ENCODE measurements at regions not wholly inside any gene's neighbourhood (a gene's known extent, or its start where the extent isn't known, plus 50 kb on each side); places are given as distances from the start of the nearest gene placed in this dataset.

- Histone ChIP-seq H3K9ac (ENCODE audit: low read length) (no peak overlapping the region), H3K36me3 (ENCODE audit: control insufficient read depth, insufficient read depth, low read length) (no peaks in the 10 kb centered on the region), H3K4me3 (ENCODE audit: low read length) (no peak overlapping the region), H3K4me1 (ENCODE audit: control insufficient read depth, insufficient read depth, low read length) (no peaks in the 10 kb centered on the region), H3K27ac (ENCODE audit: low read depth, low read length) (no peak overlapping the region), H3K27me3 (ENCODE audit: control insufficient read depth, insufficient read depth, low read length) (no peaks in the 10 kb centered on the region)
Measured at GRCh38 chr1:106677721-106678120, 378.8 kb upstream of the PRMT6 start.

GRCh38 chr1:106678279-106679050, 378.0 kb upstream of the PRMT6 start:
- H3K36me3 ChIP-seq (ENCODE audit: control insufficient read depth, insufficient read depth, low read length) = no peaks in the 10 kb centered on the region
- H3K4me3 ChIP-seq (ENCODE audit: low read length) = no peak overlapping the region
- no peak overlapping the region for H3K27ac ChIP-seq (ENCODE audit: low read depth, low read length)
- H3K9ac ChIP-seq (ENCODE audit: low read length) = no peak overlapping the region
- no peaks in the 10 kb centered on the region for H3K4me1 ChIP-seq (ENCODE audit: control insufficient read depth, insufficient read depth, low read length)
- no peaks in the 10 kb centered on the region for H3K27me3 ChIP-seq (ENCODE audit: control insufficient read depth, insufficient read depth, low read length)

GRCh38 chr1:106680216-106680615, 376.3 kb upstream of the PRMT6 start:
- Histone ChIP-seq H3K36me3 (ENCODE audit: control insufficient read depth, insufficient read depth, low read length) (no peaks in the 10 kb centered on the region), H3K27me3 (ENCODE audit: control insufficient read depth, insufficient read depth, low read length) (no peaks in the 10 kb centered on the region), H3K4me3 (ENCODE audit: low read length) (no peak overlapping the region), H3K4me1 (ENCODE audit: control insufficient read depth, insufficient read depth, low read length) (no peaks in the 10 kb centered on the region), H3K9ac (ENCODE audit: low read length) (no peak overlapping the region), H3K27ac (ENCODE audit: low read depth, low read length) (no peak overlapping the region)

- Histone ChIP-seq H3K27me3 (ENCODE audit: control insufficient read depth, insufficient read depth, low read length) (no peaks in the 10 kb centered on the region), H3K9ac (ENCODE audit: low read length) (no peak overlapping the region), H3K27ac (ENCODE audit: low read depth, low read length) (no peak overlapping the region), H3K4me3 (ENCODE audit: low read length) (no peak overlapping the region), H3K4me1 (ENCODE audit: control insufficient read depth, insufficient read depth, low read length) (no peaks in the 10 kb centered on the region), H3K36me3 (ENCODE audit: control insufficient read depth, insufficient read depth, low read length) (no peaks in the 10 kb centered on the region)
Measured at GRCh38 chr1:106680776-106681344, 375.6 kb upstream of the PRMT6 start.

GRCh38 chr1:106681939-106682522, 374.4 kb upstream of the PRMT6 start:
- no peak overlapping the region for H3K9ac ChIP-seq (ENCODE audit: low read length)
- no peaks in the 10 kb centered on the region for H3K36me3 ChIP-seq (ENCODE audit: control insufficient read depth, insufficient read depth, low read length)
- no peak overlapping the region for H3K4me3 ChIP-seq (ENCODE audit: low read length)
- H3K27ac ChIP-seq (ENCODE audit: low read depth, low read length) = no peak overlapping the region
- no peaks in the 10 kb centered on the region for H3K4me1 ChIP-seq (ENCODE audit: control insufficient read depth, insufficient read depth, low read length)
- H3K27me3 ChIP-seq (ENCODE audit: control insufficient read depth, insufficient read depth, low read length) = no peaks in the 10 kb centered on the region

- H3K27me3 ChIP-seq (ENCODE audit: control insufficient read depth, insufficient read depth, low read length) = no peaks in the 10 kb centered on the region
- no peak overlapping the region for H3K27ac ChIP-seq (ENCODE audit: low read depth, low read length)
- no peaks in the 10 kb centered on the region for H3K4me1 ChIP-seq (ENCODE audit: control insufficient read depth, insufficient read depth, low read length)
- no peak overlapping the region for H3K4me3 ChIP-seq (ENCODE audit: low read length)
- H3K9ac ChIP-seq (ENCODE audit: low read length) = no peak overlapping the region
- H3K36me3 ChIP-seq (ENCODE audit: control insufficient read depth, insufficient read depth, low read length) = no peaks in the 10 kb centered on the region
Measured at GRCh38 chr1:106688446-106688845, 368.0 kb upstream of the PRMT6 start.

GRCh38 chr1:106698660-106699059, 357.8 kb upstream of the PRMT6 start:
- Histone ChIP-seq H3K27ac (ENCODE audit: low read depth, low read length) (no peak overlapping the region), H3K4me3 (ENCODE audit: low read length) (no peak overlapping the region), H3K27me3 (ENCODE audit: control insufficient read depth, insufficient read depth, low read length) (no peaks in the 10 kb centered on the region), H3K36me3 (ENCODE audit: control insufficient read depth, insufficient read depth, low read length) (no peaks in the 10 kb centered on the region), H3K9ac (ENCODE audit: low read length) (no peak overlapping the region), H3K4me1 (ENCODE audit: control insufficient read depth, insufficient read depth, low read length) (no peaks in the 10 kb centered on the region)

- no peaks in the 10 kb centered on the region for H3K4me1 ChIP-seq (ENCODE audit: control insufficient read depth, insufficient read depth, low read length)
- H3K9ac ChIP-seq (ENCODE audit: low read length) = no peak overlapping the region
- H3K27me3 ChIP-seq (ENCODE audit: control insufficient read depth, insufficient read depth, low read length) = no peaks in the 10 kb centered on the region
- H3K4me3 ChIP-seq (ENCODE audit: low read length) = no peak overlapping the region
- no peak overlapping the region for H3K27ac ChIP-seq (ENCODE audit: low read depth, low read length)
- H3K36me3 ChIP-seq (ENCODE audit: control insufficient read depth, insufficient read depth, low read length) = no peaks in the 10 kb centered on the region
Measured at GRCh38 chr1:106699433-106699832, 357.0 kb upstream of the PRMT6 start.

- Histone ChIP-seq H3K27ac (ENCODE audit: low read depth, low read length) (no peak overlapping the region), H3K9ac (ENCODE audit: low read length) (no peak overlapping the region), H3K4me3 (ENCODE audit: low read length) (no peak overlapping the region), H3K36me3 (ENCODE audit: control insufficient read depth, insufficient read depth, low read length) (no peaks in the 10 kb centered on the region), H3K27me3 (ENCODE audit: control insufficient read depth, insufficient read depth, low read length) (no peaks in the 10 kb centered on the region), H3K4me1 (ENCODE audit: control insufficient read depth, insufficient read depth, low read length) (no peaks in the 10 kb centered on the region)
Measured at GRCh38 chr1:106700211-106700610, 356.3 kb upstream of the PRMT6 start.

- Histone ChIP-seq H3K36me3 (ENCODE audit: control insufficient read depth, insufficient read depth, low read length) (no peaks in the 10 kb centered on the region), H3K4me1 (ENCODE audit: control insufficient read depth, insufficient read depth, low read length) (no peaks in the 10 kb centered on the region), H3K9ac (ENCODE audit: low read length) (no peak overlapping the region), H3K27ac (ENCODE audit: low read depth, low read length) (no peak overlapping the region), H3K4me3 (ENCODE audit: low read length) (no peak overlapping the region), H3K27me3 (ENCODE audit: control insufficient read depth, insufficient read depth, low read length) (no peaks in the 10 kb centered on the region)
Measured at GRCh38 chr1:106705971-106706370, 350.5 kb upstream of the PRMT6 start.

- Histone ChIP-seq H3K9ac (ENCODE audit: low read length) (no peak overlapping the region), H3K4me3 (ENCODE audit: low read length) (no peak overlapping the region), H3K27ac (ENCODE audit: low read depth, low read length) (no peak overlapping the region), H3K27me3 (ENCODE audit: control insufficient read depth, insufficient read depth, low read length) (no peaks in the 10 kb centered on the region), H3K36me3 (ENCODE audit: control insufficient read depth, insufficient read depth, low read length) (no peaks in the 10 kb centered on the region), H3K4me1 (ENCODE audit: control insufficient read depth, insufficient read depth, low read length) (no peaks in the 10 kb centered on the region)
Measured at GRCh38 chr1:106717591-106717990, 338.9 kb upstream of the PRMT6 start.

GRCh38 chr1:106721790-106722189, 334.7 kb upstream of the PRMT6 start:
- Histone ChIP-seq H3K4me3 (ENCODE audit: low read length) (no peak overlapping the region), H3K36me3 (ENCODE audit: control insufficient read depth, insufficient read depth, low read length) (no peaks in the 10 kb centered on the region), H3K4me1 (ENCODE audit: control insufficient read depth, insufficient read depth, low read length) (no peaks in the 10 kb centered on the region), H3K27ac (ENCODE audit: low read depth, low read length) (no peak overlapping the region), H3K9ac (ENCODE audit: low read length) (no peak overlapping the region), H3K27me3 (ENCODE audit: control insufficient read depth, insufficient read depth, low read length) (no peaks in the 10 kb centered on the region)

GRCh38 chr1:106722466-106722865, 334.0 kb upstream of the PRMT6 start:
- no peaks in the 10 kb centered on the region for H3K4me1 ChIP-seq (ENCODE audit: control insufficient read depth, insufficient read depth, low read length)
- H3K36me3 ChIP-seq (ENCODE audit: control insufficient read depth, insufficient read depth, low read length) = no peaks in the 10 kb centered on the region
- no peak overlapping the region for H3K27ac ChIP-seq (ENCODE audit: low read depth, low read length)
- H3K9ac ChIP-seq (ENCODE audit: low read length) = no peak overlapping the region
- no peak overlapping the region for H3K4me3 ChIP-seq (ENCODE audit: low read length)
- H3K27me3 ChIP-seq (ENCODE audit: control insufficient read depth, insufficient read depth, low read length) = no peaks in the 10 kb centered on the region
